Left renal cortex interstitium (tissue), 4 donors: ENCODE measurements at regions not wholly inside any gene's neighbourhood (a gene's known extent, or its start where the extent isn't known, plus 50 kb on each side); places are given as distances from the start of the nearest gene placed in this dataset.
"Not testable (repeated sequence)": the region's sequence is repeated elsewhere in the genome, so short reads cannot be mapped to it uniquely, and the experiment has no call there.

ENCODE experiments used
- DNase-seq, 4 donors: peaks; one replicate each; pipeline ENCODE4 v3.0.0-alpha.2; 2013; ENCODE audit warnings: low read depth in 4 of 4, low spot score in 2 of 4, missing footprints in 1 of 4

GRCh38 chr2:97431169-97431725 lies 158.4 kb downstream of the ANKRD36B start:
- not testable (repeated sequence) for DNase-seq

GRCh38 chr2:97422376-97422775 lies 167.3 kb downstream of the ANKRD36B start:
- DNase-seq: not testable (repeated sequence)

- not testable (repeated sequence) for DNase-seq
These were observed 183.3 kb downstream of the ANKRD36B start for GRCh38 chr2:97406340-97406739.

GRCh38 chr2:97405172-97405737 lies 184.4 kb downstream of the ANKRD36B start:
- not testable (repeated sequence) for DNase-seq

GRCh38 chr2:97402678-97403077 lies 187.0 kb downstream of the ANKRD36B start:
- DNase-seq: not testable (repeated sequence)

GRCh38 chr2:97395691-97396090 lies 194.0 kb downstream of the ANKRD36B start:
- not testable (repeated sequence) for DNase-seq

GRCh38 chr2:97385803-97386202 lies 203.9 kb downstream of the ANKRD36B start:
- not testable (repeated sequence) for DNase-seq

GRCh38 chr2:97375913-97376312 lies 213.8 kb downstream of the ANKRD36B start:
- DNase-seq: not testable (repeated sequence)

- DNase-seq: not testable (repeated sequence)
These were observed 215.3 kb downstream of the ANKRD36B start for GRCh38 chr2:97374426-97374825.

GRCh38 chr2:97363159-97363558 lies 226.5 kb downstream of the ANKRD36B start:
- DNase-seq: not testable (repeated sequence)

GRCh38 chr2:97359861-97360584 lies 229.7 kb downstream of the ANKRD36B start:
- DNase-seq: peak in 1 of 4 donors; percentile 2

GRCh38 chr2:97355887-97356286 lies 233.8 kb downstream of the ANKRD36B start:
- no peak for DNase-seq

- no peak for DNase-seq
These were observed 234.5 kb downstream of the ANKRD36B start for GRCh38 chr2:97355176-97355575.

- no peak for DNase-seq
These were observed 235.1 kb downstream of the ANKRD36B start for GRCh38 chr2:97354576-97354975.

- no peak for DNase-seq
These were observed 235.9 kb downstream of the ANKRD36 start for GRCh38 chr2:97348841-97349240.

GRCh38 chr2:97348265-97348664 lies 235.3 kb downstream of the ANKRD36 start:
- DNase-seq: no peak

- not testable (repeated sequence) for DNase-seq
These were observed 232.0 kb downstream of the ANKRD36 start for GRCh38 chr2:97344937-97345336.

- DNase-seq: not testable (repeated sequence)
These were observed 220.7 kb downstream of the ANKRD36 start for GRCh38 chr2:97333674-97334073.

GRCh38 chr2:97332184-97332583 lies 219.2 kb downstream of the ANKRD36 start:
- DNase-seq: not testable (repeated sequence)

- not testable (repeated sequence) for DNase-seq
These were observed 209.2 kb downstream of the ANKRD36 start for GRCh38 chr2:97321936-97322713.

GRCh38 chr2:97315358-97315757 lies 202.4 kb downstream of the ANKRD36 start:
- DNase-seq: not testable (repeated sequence)
